ENCODE measurements at regions not wholly inside any gene's neighbourhood (a gene's known extent, or its start where the extent isn't known, plus 50 kb on each side); places are given as distances from the start of the nearest gene placed in this dataset.

- no peak overlapping the region for H3K4me2 ChIP-seq (ENCODE audit: insufficient read depth, low read length)
- no peak overlapping the region for H2AFZ ChIP-seq (ENCODE audit: low read depth, low read length)
- H3K9me3 ChIP-seq (replicated peaks; ENCODE audit: control insufficient read depth, insufficient read depth, low read length), result peaks cover 2% of the 10 kb centered on the region
- no peaks in the 10 kb centered on the region for H3K79me2 ChIP-seq (ENCODE audit: control insufficient read depth, insufficient read depth, low read length)
- no peak overlapping the region for H3K27ac ChIP-seq (ENCODE audit: insufficient read depth, low read depth, low read length)
- DNase-seq (ENCODE audit: low read depth, low spot score), result no peak
- H3K4me1 ChIP-seq (ENCODE audit: control insufficient read depth, extremely low read depth, insufficient read depth, low read length), result no peaks in the 10 kb centered on the region
- H3K9me1 ChIP-seq (replicated peaks; ENCODE audit: control insufficient read depth, extremely low read depth, insufficient read depth, low read length), result no peaks in the 10 kb centered on the region
- intact Hi-C loops (cut with micrococcal nuclease), result no loop called here
- no peak overlapping the region for H3K4me3 ChIP-seq (replicated peaks in 1 of 3; ENCODE audit: insufficient read depth in 1 of 3, low read depth in 1 of 3, low read length in 3 of 3)
- no TSS peak for BruUV-seq (replicated peaks)
- dilution Hi-C loops (cut with MboI; ENCODE audit: extremely low pct_ligation_motif_present, low sequenced_read_pairs), result no loop called here
- H3K27me3 ChIP-seq (ENCODE audit: control insufficient read depth in 2 of 2, insufficient read depth in 2 of 2, low read length in 2 of 2), result no peaks in the 10 kb centered on the region
- TF ChIP-seq MYC (IDR thresholded peaks at IDR 0.05; ENCODE audit: low read depth, low read length) (no peak), POLR2A (IDR thresholded peaks at IDR 0.05; ENCODE audit: low read depth, low read length) (no peak), EZH2 (IDR thresholded peaks at IDR 0.05; ENCODE audit: borderline replicate concordance, low read depth, low read length, severe bottlenecking) (no peak), JUN (IDR thresholded peaks at IDR 0.05; ENCODE audit: borderline replicate concordance, insufficient read depth, insufficient read length, low read depth) (no peak), CTCF (IDR thresholded peaks at IDR 0.05; ENCODE audit: extremely low read depth in 1 of 2, insufficient read depth in 1 of 2, low read depth in 1 of 2, low read length in 2 of 2) (no peak), FOS (IDR thresholded peaks at IDR 0.05; ENCODE audit: borderline replicate concordance, insufficient read depth, low read length) (no peak), POLR2AphosphoS5 (IDR thresholded peaks at IDR 0.05; ENCODE audit: insufficient read depth, low read depth, low read length) (no peak), GATA2 (IDR thresholded peaks at IDR 0.05; ENCODE audit: insufficient read depth, insufficient read length, low read depth, low read length) (no peak), MAX (IDR thresholded peaks at IDR 0.05; ENCODE audit: insufficient read depth, insufficient read length) (no peak)
- no peak overlapping the region for H3K9ac ChIP-seq (replicated peaks; ENCODE audit: extremely low read depth, insufficient read depth, low read length)
- ChIA-PET CTCF (no interaction called here), POLR2A (no interaction called here)
- H4K20me1 ChIP-seq (replicated peaks; ENCODE audit: control insufficient read depth, extremely low read depth, insufficient read depth, low read length), result no peaks in the 10 kb centered on the region
- FAIRE-seq, result no peak
- H3K36me3 ChIP-seq (ENCODE audit: control insufficient read depth in 2 of 2, extremely low read depth in 1 of 2, insufficient read depth in 2 of 2, low read length in 2 of 2), result no peaks in the 10 kb centered on the region
Observed at GRCh38 chr5:116880601-116881000, 306.0 kb upstream of the SEMA6A start.
